SU-DHL-6 (cell line): ENCODE measurements at regions not wholly inside any gene's neighbourhood (a gene's known extent, or its start where the extent isn't known, plus 50 kb on each side); places are given as distances from the start of the nearest gene placed in this dataset.

Source experiments
- H2AFZ ChIP-seq: fragments of 200-600 bp; sonication (generic); 2 replicates; pipeline ENCODE4 v1.6.1; 2014; ENCODE audit warnings: low read depth, mild to moderate bottlenecking, moderate library complexity, mixed read lengths, antibody characterized with exemption, low read length; ENCODE audit not compliant: severe bottlenecking
- H3F3A ChIP-seq: fragments of 200-600 bp; shearing (Covaris generic); 2 replicates; pipeline ENCODE4 v1.6.0; 2016; ENCODE audit warnings: antibody characterized with exemption, mild to moderate bottlenecking; ENCODE audit not compliant: insufficient read depth
- H3K27ac ChIP-seq: fragments of 200-600 bp; sonication (generic); 2 replicates; pipeline ENCODE4 v1.5.1; 2016; ENCODE audit warnings: low read depth, mild to moderate bottlenecking, low read length, moderate library complexity, mixed read lengths
- H3K27me3 ChIP-seq: fragments of 200-600 bp; sonication (generic), shearing (Covaris generic); 2 replicates; pipeline ENCODE4 v1.6.0; 2014; ENCODE audit warnings: mild to moderate bottlenecking, low read length
- H3K36me3 ChIP-seq: fragments of 200-600 bp; sonication (generic); 2 replicates; pipeline ENCODE4 v1.6.1; 2014; ENCODE audit warnings: mild to moderate bottlenecking, low read length, mixed read lengths
- H3K4me2 ChIP-seq: fragments of 300-600, 200-600 bp; shearing (Covaris generic), sonication (generic); 2 replicates; pipeline ENCODE4 v1.6.0; 2014; ENCODE audit warnings: low read length, low read depth, mild to moderate bottlenecking; ENCODE audit not compliant: poor library complexity, severe bottlenecking
- H3K4me3 ChIP-seq: fragments of 200-600 bp; sonication (generic); 2 replicates; pipeline ENCODE4 v1.5.1; 2014; ENCODE audit warnings: antibody characterized with exemption, low read length, mild to moderate bottlenecking, mixed read lengths; ENCODE audit not compliant: insufficient read depth, poor library complexity, severe bottlenecking
- H3K79me2 ChIP-seq: fragments of 200-600 bp; sonication (generic); 2 replicates; pipeline ENCODE4 v1.6.1; 2014; ENCODE audit warnings: mild to moderate bottlenecking, low read length, moderate library complexity; ENCODE audit not compliant: insufficient read depth
- H3K9ac ChIP-seq: fragments of 200-600 bp; sonication (generic); 2 replicates; pipeline ENCODE4 v1.7.0; 2014; ENCODE audit warnings: mild to moderate bottlenecking, low read length
- H3K9me2 ChIP-seq: fragments of 200-600 bp; sonication (generic); replicated peaks from 2 replicates; pipeline ENCODE4 v1.6.1; 2014; ENCODE audit warnings: low read length; ENCODE audit not compliant: insufficient read depth
- H3K9me3 ChIP-seq: fragments of 200-600 bp; sonication (generic); 2 replicates; pipeline ENCODE4 v1.6.1; 2014; ENCODE audit warnings: low read length, mixed read lengths; ENCODE audit not compliant: insufficient read depth
- H4K20me1 ChIP-seq: fragments of 200-600 bp; sonication (generic); 2 replicates; pipeline ENCODE4 v1.6.1; 2014; ENCODE audit warnings: low read depth, mild to moderate bottlenecking, antibody characterized with exemption, low read length, moderate library complexity, mixed read lengths
- CTCF ChIP-seq: fragments of 200-600 bp; sonication (generic); IDR thresholded peaks from one replicate; pipeline ENCODE4 v1.5.1; 2017; ENCODE audit warnings: antibody characterized with exemption, mild to moderate bottlenecking, low read length, moderate library complexity; ENCODE audit not compliant: insufficient read depth, poor library complexity, severe bottlenecking
- EZH2phosphoT487 ChIP-seq: fragments of 200-600 bp; sonication (generic), shearing (Covaris generic); conservative IDR thresholded peaks from 2 replicates; pipeline ENCODE4 v1.6.1; 2018; ENCODE audit warnings: mild to moderate bottlenecking, antibody characterized with exemption, low read length, moderate library complexity, mixed read lengths

DNA sequence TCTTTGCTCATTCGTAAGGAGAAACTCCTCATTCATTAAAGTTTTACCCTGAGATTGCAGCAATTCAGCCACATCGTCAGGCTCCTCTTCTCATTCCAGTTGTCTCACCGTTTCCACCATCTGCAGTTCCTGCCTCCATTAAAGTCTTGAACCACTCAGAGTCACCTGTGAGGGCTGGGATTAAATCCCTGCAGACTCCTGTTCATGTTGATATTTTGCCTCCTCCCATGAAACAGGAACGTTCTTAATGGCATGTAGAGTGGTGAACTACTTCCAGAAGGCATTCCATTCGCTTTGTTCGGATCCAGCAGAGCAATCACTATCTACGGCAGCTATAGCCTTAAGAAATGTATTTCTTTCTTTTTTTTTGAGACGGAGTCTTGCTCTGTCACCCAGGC, 96.5 kb upstream of the FAM20C start:
- no peak for TF ChIP-seq CTCF
- no peak for TF ChIP-seq EZH2phosphoT487
- no peaks in the 10 kb centered on the region for H4K20me1 ChIP-seq
- H3K4me3 ChIP-seq = no peak overlapping the region

GRCh38 chr7:96861-97260, 95.5 kb upstream of the FAM20C start:
- no peaks in the 10 kb centered on the region for H3K27me3 ChIP-seq
- no peaks in the 10 kb centered on the region for H4K20me1 ChIP-seq
- no peaks in the 10 kb centered on the region for H3K36me3 ChIP-seq
- TF ChIP-seq CTCF (no peak), EZH2phosphoT487 (no peak)
- no peak overlapping the region for H3K4me2 ChIP-seq
- no peaks in the 10 kb centered on the region for H3K79me2 ChIP-seq
- no peak overlapping the region for H2AFZ ChIP-seq
- H3K27ac ChIP-seq = no peak overlapping the region
- H3K9me3 ChIP-seq = no peaks in the 10 kb centered on the region
- H3K9me2 ChIP-seq = no peaks in the 10 kb centered on the region
- H3K9ac ChIP-seq = no peak overlapping the region
- no peak overlapping the region for H3K4me3 ChIP-seq
- no peaks in the 10 kb centered on the region for H3F3A ChIP-seq

More for the DNA sequence above, 96.5 kb upstream of the FAM20C start:
- no peaks in the 10 kb centered on the region for H3K36me3 ChIP-seq
- H2AFZ ChIP-seq = no peak overlapping the region
- H3K9me2 ChIP-seq = no peaks in the 10 kb centered on the region
- no peaks in the 10 kb centered on the region for H3K79me2 ChIP-seq
- no peaks in the 10 kb centered on the region for H3K9me3 ChIP-seq
- no peaks in the 10 kb centered on the region for H3F3A ChIP-seq
- no peak overlapping the region for H3K27ac ChIP-seq
- H3K4me2 ChIP-seq = no peak overlapping the region
- no peaks in the 10 kb centered on the region for H3K27me3 ChIP-seq
- H3K9ac ChIP-seq = no peak overlapping the region

- no peaks in the 10 kb centered on the region for H4K20me1 ChIP-seq
- H3K9ac ChIP-seq = no peak overlapping the region
Observed at GRCh38 chr7:97310-97841, 95.0 kb upstream of the FAM20C start.

More at GRCh38 chr7:97310-97841, 95.0 kb upstream of the FAM20C start:
- H3F3A ChIP-seq = no peaks in the 10 kb centered on the region
- H3K27me3 ChIP-seq = no peaks in the 10 kb centered on the region
- no peaks in the 10 kb centered on the region for H3K36me3 ChIP-seq
- H3K4me2 ChIP-seq = no peak overlapping the region
- H3K27ac ChIP-seq = no peak overlapping the region
- H3K9me3 ChIP-seq = no peaks in the 10 kb centered on the region
- no peak overlapping the region for H2AFZ ChIP-seq
- no peaks in the 10 kb centered on the region for H3K9me2 ChIP-seq
- no peaks in the 10 kb centered on the region for H3K79me2 ChIP-seq
- TF ChIP-seq CTCF (no peak), EZH2phosphoT487 (no peak)
- no peak overlapping the region for H3K4me3 ChIP-seq
